HepG2 (cell line): ENCODE measurements at regions not wholly inside any gene's neighbourhood (a gene's known extent, or its start where the extent isn't known, plus 50 kb on each side); places are given as distances from the start of the nearest gene placed in this dataset.

Experiments
- ATAC-seq: fragments of 200-7000 bp; cut with Tn5 transposase; 3 replicates; pipeline ENCODE4 v1.9.1; 2020; ENCODE audit warnings: mild to moderate bottlenecking, moderate library complexity
- BruUV-seq: library from RNA; stranded (reverse); fragments of 400-500 nt; replicated peaks from 2 replicates; lab custom pipeline; 2021; lab: Mats Ljungman, UMichigan
- CTCF ChIA-PET: fragments of 300-600 bp; formaldehyde crosslinking; extraction: SDS; loops from one replicate; lab custom pipeline; 2021; ENCODE audit warnings: low total read pairs, inconsistent platforms, low intra/inter-chr PET ratio; lab: Yijun Ruan, JAX
- POLR2A ChIA-PET: fragments of 350-600 bp; sonication (Branson Sonifier 250); formaldehyde crosslinking; loops from one replicate; lab custom pipeline; 2020; ENCODE audit warnings: antibody characterized with exemption, inconsistent platforms; lab: Yijun Ruan, JAX
- DNase-seq: peaks from one replicate; pipeline ENCODE4 v3.0.0-alpha.2; 2015; ENCODE audit warnings: low spot score
- FAIRE-seq: peaks from 3 replicates; lab custom pipeline; 2011; peaks lifted over from hg19 to GRCh38; lab: Jason Lieb, UNC
- H2AFZ ChIP-seq: one replicate; pipeline ENCODE4 v1.6.1; 2011; ENCODE audit warnings: low read length, inconsistent platforms
- H3K27ac ChIP-seq: fragments of 300-600 bp; 3 replicates; pipeline ENCODE4 v1.8.0; 2011; ENCODE audit warnings: mixed run types, mild to moderate bottlenecking, mixed read lengths, low read length, inconsistent platforms; ENCODE audit not compliant: insufficient read depth; ENCODE audit errors: extremely low read length
- H3K27me3 ChIP-seq, 2 experiments: fragments of 200-600 bp in 1 of 2; 2 replicates in 1 of 2; 3 replicates in 1 of 2; pipeline versions ENCODE4 v1.6.0 to v1.8.0; 2011; ENCODE audit warnings: low read length in 2 of 2, mild to moderate bottlenecking in 2 of 2, moderate library complexity in 2 of 2, inconsistent platforms in 1 of 2; ENCODE audit not compliant: insufficient read depth in 2 of 2, control insufficient read depth in 1 of 2
- H3K36me3 ChIP-seq, 2 experiments: fragments of 200-600 bp in 1 of 2; replicated peaks in 1 of 2; 2 replicates in 1 of 2; 3 replicates in 1 of 2; pipeline versions ENCODE4 v1.5.1 to v1.8.0; 2011; ENCODE audit warnings: low read length in 2 of 2, inconsistent platforms in 1 of 2; ENCODE audit not compliant: insufficient read depth in 2 of 2, control insufficient read depth in 1 of 2
- H3K4me1 ChIP-seq: 2 replicates; pipeline ENCODE4 v1.5.1; 2012; ENCODE audit warnings: low read length, inconsistent platforms; ENCODE audit not compliant: insufficient read depth
- H3K4me2 ChIP-seq: 2 replicates; pipeline ENCODE4 v1.6.0; 2011; ENCODE audit warnings: low read depth, low read length, inconsistent platforms
- H3K4me3 ChIP-seq, 3 experiments: fragments of 200-600 bp in 1 of 3; sonication (generic), shearing (Covaris generic) in 1 of 3; replicated peaks in 1 of 3; 2 replicates each; pipeline ENCODE4 v1.5.1; 2011 to 2016; ENCODE audit warnings: low read length in 3 of 3, inconsistent platforms in 2 of 3, low read depth in 2 of 3, mild to moderate bottlenecking in 2 of 3, control low read depth in 1 of 3, mixed read lengths in 1 of 3; ENCODE audit not compliant: insufficient read depth in 1 of 3
- H3K79me2 ChIP-seq: one replicate; pipeline ENCODE4 v1.6.1; 2011; ENCODE audit warnings: low read length, inconsistent platforms; ENCODE audit not compliant: insufficient read depth
- H3K9ac ChIP-seq: 2 replicates; pipeline ENCODE4 v1.6.0; 2011; ENCODE audit warnings: mild to moderate bottlenecking, low read depth, low read length, inconsistent platforms; ENCODE audit not compliant: insufficient read depth
- H3K9me3 ChIP-seq: 2 replicates; pipeline ENCODE4 v1.5.1; 2012; ENCODE audit warnings: mild to moderate bottlenecking, low read length
- H4K20me1 ChIP-seq: 2 replicates; pipeline ENCODE4 v1.6.0; 2011; ENCODE audit warnings: inconsistent platforms, mild to moderate bottlenecking, low read length, moderate library complexity; ENCODE audit not compliant: insufficient read depth
- ATF2 ChIP-seq: sonication (generic); formaldehyde crosslinking; IDR thresholded peaks from 2 replicates; pipeline ENCODE4 v1.4.0; 2020; ENCODE audit warnings: missing genetic modification reagents
- FOXK1 ChIP-seq: sonication (generic); formaldehyde crosslinking; IDR thresholded peaks from 2 replicates; pipeline ENCODE4 v1.4.0; 2020; ENCODE audit warnings: low read depth, missing genetic modification reagents, borderline replicate concordance
- KDM3A ChIP-seq: IDR thresholded peaks from 2 replicates; pipeline ENCODE4 v1.6.1; 2018; ENCODE audit warnings: low read depth, missing compliant biosample characterization
- KDM5B ChIP-seq: sonication (generic); formaldehyde crosslinking; IDR thresholded peaks from 2 replicates; pipeline ENCODE4 v1.4.0; 2020; ENCODE audit warnings: missing genetic modification reagents, mild to moderate bottlenecking, borderline replicate concordance
- REXO4 ChIP-seq: sonication (generic); formaldehyde crosslinking; IDR thresholded peaks from 2 replicates; pipeline ENCODE4 v1.8.0; 2022; ENCODE audit warnings: missing genetic modification reagents, mild to moderate bottlenecking, borderline replicate concordance
- SIX1 ChIP-seq: sonication (generic); formaldehyde crosslinking; IDR thresholded peaks from 2 replicates; pipeline ENCODE4 v1.4.0; 2020; ENCODE audit warnings: missing genetic modification reagents, borderline replicate concordance
- SP140L ChIP-seq: sonication (generic); formaldehyde crosslinking; IDR thresholded peaks from 2 replicates; pipeline ENCODE4 v1.4.0; 2020; ENCODE audit warnings: missing genetic modification reagents, borderline replicate concordance
- THAP9 ChIP-seq: sonication (generic); formaldehyde crosslinking; IDR thresholded peaks from 2 replicates; pipeline ENCODE4; 2020; ENCODE audit warnings: missing genetic modification reagents, mild to moderate bottlenecking, borderline replicate concordance
- ZFP36L2 ChIP-seq: sonication (generic); formaldehyde crosslinking; IDR thresholded peaks from 2 replicates; pipeline ENCODE4 v1.4.0; 2020; ENCODE audit warnings: missing genetic modification reagents
- ZFP41 ChIP-seq: sonication (generic); formaldehyde crosslinking; IDR thresholded peaks from 2 replicates; pipeline ENCODE4 v1.4.0; 2020; ENCODE audit warnings: mild to moderate bottlenecking, missing genetic modification reagents, borderline replicate concordance
- ZNF263 ChIP-seq: sonication (generic); formaldehyde crosslinking; IDR thresholded peaks from 2 replicates; pipeline ENCODE4 v1.4.0; 2020; ENCODE audit warnings: missing genetic modification reagents
- ZNF7 ChIP-seq: IDR thresholded peaks from 2 replicates; pipeline ENCODE4 v1.6.1; 2016; ENCODE audit warnings: missing biosample characterization, missing genetic modification reagents
- ZNF83 ChIP-seq: sonication (generic); formaldehyde crosslinking; IDR thresholded peaks from 2 replicates; pipeline ENCODE4 v1.4.0; 2020; ENCODE audit warnings: missing genetic modification reagents, mild to moderate bottlenecking, borderline replicate concordance
- WGBS: methylation state at CpG from one replicate; pipeline ENCODE4 v1.1.6; 2017; ENCODE audit warnings: low lambda C conversion rate; 5-methylcytosine and 5-hydroxymethylcytosine counted together
- in situ Hi-C: cut with HindIII; loops from 2 replicates; pipeline ENCODE4 v1.10.0; 2017; ENCODE audit warnings: low pct_unique_long_range_greater_than_20kb; ENCODE audit not compliant: extremely low pct_ligation_motif_present
- intact Hi-C: fragments of 100-400 bp; cut with micrococcal nuclease; formaldehyde crosslinking; loops from one replicate; pipeline ENCODE4 v1.10.0; 2022; ENCODE audit not compliant: unreplicated experiment
- TF ChIP-seq, protein P1 (sequence below): sonication (generic); formaldehyde crosslinking; conservative IDR thresholded peaks from 2 replicates; pipeline ENCODE4 v1.4.0; 2020; ENCODE audit warnings: missing genetic modification reagents

DNA sequence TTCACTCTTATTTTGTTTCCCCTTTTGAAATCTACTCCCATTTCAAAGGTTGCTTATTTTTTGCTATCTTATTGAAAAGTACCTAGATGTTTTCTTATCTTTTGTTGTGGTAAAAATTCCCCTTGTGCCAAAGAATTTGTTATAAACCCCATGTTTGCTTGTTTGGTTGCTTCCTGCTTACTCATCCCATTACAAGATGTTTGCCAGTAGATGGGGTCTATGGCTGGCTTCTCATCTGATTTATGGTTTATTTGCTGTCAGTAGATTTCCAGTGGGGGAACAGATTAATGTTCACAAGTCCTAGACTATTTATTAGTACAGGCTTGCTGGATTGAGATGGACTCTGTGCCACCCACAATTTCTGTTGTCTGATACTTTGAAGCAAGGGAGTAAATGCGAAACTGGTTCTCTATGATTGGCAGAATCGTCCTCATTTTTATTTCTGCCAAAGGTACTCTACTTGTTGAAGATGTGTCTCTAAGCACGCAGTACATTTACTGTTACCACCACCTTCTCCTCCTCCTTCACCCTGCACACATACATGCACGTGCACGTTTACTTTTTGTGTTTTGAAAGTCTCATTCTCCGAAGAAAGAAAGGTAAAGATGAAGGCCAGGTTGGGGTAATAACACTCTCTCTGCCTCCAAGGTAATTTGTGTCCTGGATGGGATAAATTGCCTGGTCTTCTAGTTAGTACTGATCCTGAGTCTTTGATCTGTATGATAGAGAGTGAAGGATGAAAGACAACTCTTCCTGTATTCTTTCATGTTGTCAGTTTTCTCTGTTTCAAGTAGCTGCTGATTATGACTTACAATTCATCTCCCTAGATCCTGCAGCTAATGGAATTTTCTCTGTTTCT lies 117.2 kb upstream of the ATP2B1 start:
- Histone ChIP-seq H3K9me3 (no peaks in the 10 kb centered on the region), H3K27ac (no peak overlapping the region), H3K4me1 (no peaks in the 10 kb centered on the region), H3K79me2 (no peaks in the 10 kb centered on the region), H3K4me3 (no peak overlapping the region), H3K27me3 (no peaks in the 10 kb centered on the region), H3K4me2 (no peak overlapping the region), H3K36me3 (no peaks in the 10 kb centered on the region), H3K9ac (no peak overlapping the region), H2AFZ (no peak overlapping the region), H4K20me1 (no peaks in the 10 kb centered on the region)
- WGBS = 23% methylated on average over 6 of the region's 6 CpGs
- in situ Hi-C loops = no loop called here
- POLR2A ChIA-PET = no interaction called here
- ATAC-seq = no peak
- DNase-seq = no peak
- no peak for FAIRE-seq
- no TSS peak for BruUV-seq
- intact Hi-C loops = no loop called here
- TF ChIP-seq FOXK1 (CRISPR knock-in tag) (no peak), ZFP36L2 (CRISPR knock-in tag) (no peak), KDM3A (CRISPR knock-in tag) (no peak), KDM5B (no peak), SIX1 (CRISPR knock-in tag) (no peak), ZNF7 (CRISPR knock-in tag) (no peak), ZNF263 (CRISPR knock-in tag) (no peak), ZNF83 (no peak), ATF2 (CRISPR knock-in tag) (no peak), THAP9 (CRISPR knock-in tag) (no peak), ZFP41 (CRISPR knock-in tag) (no peak), SP140L (CRISPR knock-in tag) (no peak), REXO4 (CRISPR knock-in tag) (no peak)
- TF ChIP-seq, protein P1, sequence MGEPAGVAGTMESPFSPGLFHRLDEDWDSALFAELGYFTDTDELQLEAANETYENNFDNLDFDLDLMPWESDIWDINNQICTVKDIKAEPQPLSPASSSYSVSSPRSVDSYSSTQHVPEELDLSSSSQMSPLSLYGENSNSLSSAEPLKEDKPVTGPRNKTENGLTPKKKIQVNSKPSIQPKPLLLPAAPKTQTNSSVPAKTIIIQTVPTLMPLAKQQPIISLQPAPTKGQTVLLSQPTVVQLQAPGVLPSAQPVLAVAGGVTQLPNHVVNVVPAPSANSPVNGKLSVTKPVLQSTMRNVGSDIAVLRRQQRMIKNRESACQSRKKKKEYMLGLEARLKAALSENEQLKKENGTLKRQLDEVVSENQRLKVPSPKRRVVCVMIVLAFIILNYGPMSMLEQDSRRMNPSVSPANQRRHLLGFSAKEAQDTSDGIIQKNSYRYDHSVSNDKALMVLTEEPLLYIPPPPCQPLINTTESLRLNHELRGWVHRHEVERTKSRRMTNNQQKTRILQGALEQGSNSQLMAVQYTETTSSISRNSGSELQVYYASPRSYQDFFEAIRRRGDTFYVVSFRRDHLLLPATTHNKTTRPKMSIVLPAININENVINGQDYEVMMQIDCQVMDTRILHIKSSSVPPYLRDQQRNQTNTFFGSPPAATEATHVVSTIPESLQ = no peak
- CTCF ChIA-PET = no interaction called here
